ENCODE measurements at regions not wholly inside any gene's neighbourhood (a gene's known extent, or its start where the extent isn't known, plus 50 kb on each side); places are given as distances from the start of the nearest gene placed in this dataset.
A peak's percentile ranks its signal among the peaks of the same experiment; 100 is the strongest.

- CTCF ChIA-PET: interaction anchor here (0.5 to 0.6 kb wide), 2 partner anchors 104 to 306 kb away, joined by 3 read pairs; no protein-coding TSS in a partner anchor
- no peaks in the 10 kb centered on the region for H3K27me3 ChIP-seq (ENCODE audit: insufficient read depth, low read depth)
- peak overlapping the region; percentile 62 for H3K4me2 ChIP-seq
- DNase-seq: no peak
- H3K27ac ChIP-seq: peak overlapping the region; percentile 79
- no peak overlapping the region for H2AFZ ChIP-seq
- 0 out of 2 replicates have a peak overlapping the region, but pooled peaks have one; percentile 19 for H3K4me3 ChIP-seq
- TF ChIP-seq EZH2 (IDR thresholded peaks at IDR 0.05; ENCODE audit: low read depth) (no peak), CTCF (conservative IDR thresholded peaks at IDR 0.05) (no peak)
- BruUV-seq (replicated peaks): no TSS peak
- H3F3A ChIP-seq (ENCODE audit: insufficient read depth, low read depth): peaks cover 14% of the 10 kb centered on the region
- H4K20me1 ChIP-seq (ENCODE audit: insufficient read depth): no peaks in the 10 kb centered on the region
- intact Hi-C loops (cut with micrococcal nuclease; ENCODE audit: unreplicated experiment): loop anchor here (2.0 kb wide), 1 partner anchor 51 kb away; no protein-coding TSS in a partner anchor
- H3K9me2 ChIP-seq (ENCODE audit: insufficient read depth): no peaks in the 10 kb centered on the region; the same call in 1 of the 2 replicates
- POLR2A ChIA-PET (ENCODE audit: unreplicated experiment): no interaction called here
- no peaks in the 10 kb centered on the region for H3K36me3 ChIP-seq (ENCODE audit: low read depth)
- H3K79me2 ChIP-seq (ENCODE audit: low read depth): no peaks in the 10 kb centered on the region
- no peaks in the 10 kb centered on the region for H3K9me3 ChIP-seq (ENCODE audit: insufficient read depth, low read depth)
- H3K4me1 ChIP-seq (replicated peaks; ENCODE audit: insufficient read depth): peaks cover 32% of the 10 kb centered on the region
These were observed 52.6 kb upstream of the STK38L start for GRCh38 chr12:27191531-27191930.

- Histone ChIP-seq H3K4me3 (no peak overlapping the region), H2AFZ (no peak overlapping the region), H3K79me2 (ENCODE audit: low read depth) (no peaks in the 10 kb centered on the region), H3K4me2 (no peak overlapping the region), H3K36me3 (ENCODE audit: low read depth) (no peaks in the 10 kb centered on the region), H3K9me2 (ENCODE audit: insufficient read depth) (no peaks in the 10 kb centered on the region; the same call in 1 of the 2 replicates), H3K27me3 (ENCODE audit: insufficient read depth, low read depth) (no peaks in the 10 kb centered on the region), H3K4me1 (replicated peaks; ENCODE audit: insufficient read depth) (peaks cover 32% of the 10 kb centered on the region), H3K27ac (peak overlapping the region; percentile 79; the same call in 1 of the 2 replicates), H3F3A (ENCODE audit: insufficient read depth, low read depth) (peaks cover 14% of the 10 kb centered on the region), H4K20me1 (ENCODE audit: insufficient read depth) (no peaks in the 10 kb centered on the region), H3K9me3 (ENCODE audit: insufficient read depth, low read depth) (no peaks in the 10 kb centered on the region)
- intact Hi-C loops (cut with micrococcal nuclease; ENCODE audit: unreplicated experiment): no loop called here
- ChIA-PET CTCF (interaction anchor here (0.5 to 0.6 kb wide), 2 partner anchors 30 to 105 kb away, joined by 3 to 8 read pairs; no protein-coding TSS in a partner anchor), POLR2A (ENCODE audit: unreplicated experiment) (no interaction called here)
- BruUV-seq (replicated peaks): no TSS peak
- no peak for DNase-seq
- TF ChIP-seq CTCF (conservative IDR thresholded peaks at IDR 0.05) (no peak), EZH2 (IDR thresholded peaks at IDR 0.05; ENCODE audit: low read depth) (no peak)
These were observed 51.8 kb upstream of the STK38L start for GRCh38 chr12:27192118-27192802.

GRCh38 chr12:27193106-27193505, 51.0 kb upstream of the STK38L start:
- Histone ChIP-seq H3K4me2 (no peak overlapping the region), H3K4me1 (replicated peaks; ENCODE audit: insufficient read depth) (peaks cover 32% of the 10 kb centered on the region), H2AFZ (no peak overlapping the region), H3K79me2 (ENCODE audit: low read depth) (no peaks in the 10 kb centered on the region), H3K36me3 (ENCODE audit: low read depth) (no peaks in the 10 kb centered on the region), H3F3A (ENCODE audit: insufficient read depth, low read depth) (peaks cover 14% of the 10 kb centered on the region), H4K20me1 (ENCODE audit: insufficient read depth) (no peaks in the 10 kb centered on the region), H3K27me3 (ENCODE audit: insufficient read depth, low read depth) (no peaks in the 10 kb centered on the region), H3K27ac (no peak overlapping the region), H3K9me3 (ENCODE audit: insufficient read depth, low read depth) (no peaks in the 10 kb centered on the region), H3K4me3 (no peak overlapping the region), H3K9me2 (ENCODE audit: insufficient read depth) (no peaks in the 10 kb centered on the region; the same call in 1 of the 2 replicates)
- TF ChIP-seq CTCF (conservative IDR thresholded peaks at IDR 0.05): no peak
- TF ChIP-seq EZH2 (IDR thresholded peaks at IDR 0.05; ENCODE audit: low read depth): no peak
- no peak for DNase-seq
- intact Hi-C loops (cut with micrococcal nuclease; ENCODE audit: unreplicated experiment): no loop called here
- no TSS peak for BruUV-seq (replicated peaks)
- ChIA-PET CTCF (no interaction called here), POLR2A (ENCODE audit: unreplicated experiment) (interaction anchor here (0.6 kb wide), 1 partner anchor 9 kb away, joined by 3 read pairs; no protein-coding TSS in a partner anchor)

All from PC-9 (cell line).